Activated CD8-positive, alpha-beta memory T cell treated with anti-CD3 and anti-CD28 coated beads, Interleukin-2, amount 50 U/mL, for 24 hours (primary cell): ENCODE measurements at regions not wholly inside any gene's neighbourhood (a gene's known extent, or its start where the extent isn't known, plus 50 kb on each side); places are given as distances from the start of the nearest gene placed in this dataset.
"Not testable (repeated sequence)": the region's sequence is repeated elsewhere in the genome, so short reads cannot be mapped to it uniquely, and the experiment has no call there.

Source experiments
- DNase-seq: peaks from one replicate; pipeline ENCODE4 v3.0.0-alpha.2; 2020; ENCODE audit errors: extremely low read depth

DNA sequence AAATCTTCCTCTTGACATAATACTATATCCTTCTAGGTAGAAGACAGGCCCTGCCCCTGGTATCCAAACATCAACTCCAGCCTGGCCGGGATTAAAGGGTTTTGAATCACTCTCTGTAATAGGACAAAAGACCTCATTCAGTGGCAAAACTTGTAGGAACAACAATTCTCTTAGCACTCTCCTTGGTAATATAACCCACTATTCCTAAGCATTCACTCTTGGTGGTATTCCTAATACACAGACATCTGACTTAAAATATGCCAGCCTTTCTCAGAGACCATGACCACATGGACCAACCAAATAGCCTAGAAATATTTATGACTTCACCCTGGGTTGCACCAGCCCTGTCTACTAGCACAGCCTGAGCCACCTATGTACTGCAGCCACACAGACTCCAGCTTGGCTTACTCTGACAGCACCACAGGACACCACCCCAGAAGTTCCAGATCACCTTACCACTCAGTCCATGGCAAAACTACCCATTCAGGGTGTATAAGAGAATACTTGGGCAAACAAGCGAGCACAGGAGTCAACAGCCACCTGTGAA is 244.9 kb upstream of the NEBL start:
- no peak for DNase-seq

DNA sequence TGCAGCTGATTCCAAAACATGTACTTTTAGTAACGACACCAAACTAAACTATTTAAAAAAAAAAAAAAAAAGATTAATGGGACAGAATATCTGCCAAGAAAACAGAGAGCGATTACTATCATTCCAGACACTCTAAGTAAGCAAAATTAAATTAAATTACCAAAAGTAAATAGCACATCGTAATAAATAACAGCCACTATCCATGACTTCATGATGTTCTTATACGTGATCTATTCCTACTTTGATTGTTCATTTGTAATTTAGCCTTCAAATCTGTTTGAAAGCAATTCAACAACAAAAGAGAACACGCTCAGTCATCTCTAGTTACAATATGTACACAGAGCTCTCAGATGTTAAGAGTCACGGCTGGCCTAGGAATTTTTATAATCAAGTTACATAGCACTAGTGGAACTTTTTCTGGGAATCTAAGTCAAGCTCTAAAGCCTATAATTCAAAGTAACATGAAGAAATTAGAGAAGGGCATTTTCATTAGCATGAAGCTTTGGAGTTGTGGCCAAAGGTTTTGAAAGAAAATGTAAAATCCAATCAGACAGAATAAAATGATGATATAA is 241.7 kb upstream of the NEBL start:
- no peak for DNase-seq

DNA sequence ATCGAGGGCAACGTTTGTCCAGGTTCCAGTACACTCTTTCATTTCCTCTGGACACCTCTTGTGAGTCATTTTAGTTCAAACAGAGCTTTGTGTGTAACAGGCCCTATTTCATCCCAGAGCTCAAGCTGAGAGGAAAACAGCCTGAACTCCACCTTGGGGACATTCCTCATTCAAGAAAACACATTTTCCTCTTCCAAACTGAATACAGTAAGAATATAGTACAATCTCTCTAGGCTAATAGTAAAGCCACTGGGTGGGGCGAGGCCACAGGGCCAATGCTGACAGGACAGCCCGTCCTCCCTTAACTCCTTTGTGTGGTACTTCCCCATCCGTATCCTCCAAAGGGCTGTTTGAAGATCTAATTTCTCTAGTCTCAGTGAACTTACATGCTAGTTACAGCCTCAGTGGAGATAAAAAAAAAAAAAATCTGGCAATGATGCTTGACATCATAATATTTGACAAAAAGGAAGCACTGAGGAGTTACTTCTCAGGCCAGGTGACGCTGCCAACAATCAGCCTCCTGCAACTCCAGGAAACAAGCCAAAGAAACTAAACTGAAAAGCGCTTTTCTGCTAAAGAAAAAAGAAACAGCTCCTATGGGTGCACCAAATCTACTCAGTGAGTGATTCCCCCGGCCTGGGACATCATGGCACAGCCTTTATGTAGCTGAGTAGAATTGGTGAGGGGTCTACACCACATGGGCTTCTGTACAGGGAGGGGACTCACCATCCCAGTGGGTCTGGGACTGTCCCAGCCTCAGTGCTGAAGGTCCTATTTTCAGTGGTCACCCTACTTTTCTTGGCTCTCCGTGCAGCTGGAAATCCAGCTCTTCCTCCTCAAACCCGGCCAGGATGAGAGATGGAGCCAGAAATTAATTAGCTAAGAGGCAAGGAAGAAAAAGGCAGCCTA is 238.2 kb upstream of the NEBL start:
- DNase-seq: no peak

DNA sequence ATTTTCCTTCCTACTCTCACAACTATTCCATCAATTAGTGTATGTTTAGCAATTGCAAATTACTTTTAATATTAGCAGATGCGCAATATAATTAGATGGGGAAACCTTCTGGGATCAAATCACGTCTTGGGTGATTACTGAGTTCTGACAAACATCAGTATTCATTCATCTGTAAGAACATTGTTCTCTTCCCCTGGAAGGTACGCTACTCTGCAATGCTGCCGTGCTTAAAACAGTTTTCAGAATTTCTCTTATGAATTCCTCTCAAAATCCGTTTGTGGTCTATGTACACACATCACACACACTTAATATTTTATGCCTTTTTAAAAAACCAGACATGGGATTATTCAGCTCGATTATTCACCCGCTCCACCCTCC is 237.5 kb upstream of the NEBL start:
- no peak for DNase-seq

DNA sequence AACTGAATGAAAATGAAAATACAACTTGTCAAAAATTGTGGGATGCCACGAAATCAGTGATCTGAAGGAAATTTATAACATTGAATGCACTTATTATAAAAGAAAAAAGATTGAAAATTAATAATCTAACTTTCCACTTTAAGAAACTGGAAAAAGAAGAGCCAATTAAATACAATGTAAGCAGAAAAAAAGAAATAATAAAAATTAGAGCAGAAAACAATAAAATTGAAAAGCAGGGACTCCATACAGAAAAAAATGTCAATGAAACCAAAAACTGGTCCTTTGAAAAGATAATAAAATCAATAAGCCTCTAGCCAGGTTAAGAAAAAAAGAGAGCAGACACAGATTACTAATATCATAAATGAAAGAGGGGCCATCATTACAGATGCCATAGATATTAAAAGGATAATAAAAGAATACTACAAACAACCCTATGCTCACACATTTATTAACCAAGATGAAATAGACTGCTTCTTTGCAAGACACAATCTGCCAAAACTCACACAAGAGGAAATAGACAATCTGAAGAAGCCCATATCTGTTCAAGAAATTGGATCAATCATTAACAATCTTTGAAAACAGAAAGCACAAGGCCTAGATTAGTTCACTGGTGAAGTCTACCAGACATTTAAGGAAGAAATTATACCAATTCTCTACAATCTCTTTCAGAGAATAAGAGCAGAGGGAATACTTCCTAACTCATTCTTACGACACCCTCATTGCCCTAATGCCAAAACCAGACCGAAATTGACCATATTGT is 233.8 kb upstream of the NEBL start:
- DNase-seq: no peak

DNA sequence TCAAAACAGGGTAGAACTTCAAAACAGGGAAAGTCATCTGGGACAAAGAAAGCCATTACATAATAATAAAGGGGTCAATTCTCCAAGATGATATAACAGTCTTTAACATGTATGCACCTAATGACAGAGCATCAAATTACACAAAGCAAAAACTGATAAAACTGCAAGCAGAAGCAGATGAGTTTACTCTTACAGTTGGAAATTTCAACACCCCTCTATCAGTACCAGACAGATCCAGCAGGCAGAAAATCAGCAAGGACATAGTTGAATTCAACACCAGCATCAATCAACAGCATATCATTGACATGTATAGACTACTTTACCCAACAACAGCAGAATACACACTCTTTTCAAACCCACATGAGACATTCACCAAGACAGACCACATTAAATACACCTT is 233.0 kb upstream of the NEBL start:
- DNase-seq: no peak

DNA sequence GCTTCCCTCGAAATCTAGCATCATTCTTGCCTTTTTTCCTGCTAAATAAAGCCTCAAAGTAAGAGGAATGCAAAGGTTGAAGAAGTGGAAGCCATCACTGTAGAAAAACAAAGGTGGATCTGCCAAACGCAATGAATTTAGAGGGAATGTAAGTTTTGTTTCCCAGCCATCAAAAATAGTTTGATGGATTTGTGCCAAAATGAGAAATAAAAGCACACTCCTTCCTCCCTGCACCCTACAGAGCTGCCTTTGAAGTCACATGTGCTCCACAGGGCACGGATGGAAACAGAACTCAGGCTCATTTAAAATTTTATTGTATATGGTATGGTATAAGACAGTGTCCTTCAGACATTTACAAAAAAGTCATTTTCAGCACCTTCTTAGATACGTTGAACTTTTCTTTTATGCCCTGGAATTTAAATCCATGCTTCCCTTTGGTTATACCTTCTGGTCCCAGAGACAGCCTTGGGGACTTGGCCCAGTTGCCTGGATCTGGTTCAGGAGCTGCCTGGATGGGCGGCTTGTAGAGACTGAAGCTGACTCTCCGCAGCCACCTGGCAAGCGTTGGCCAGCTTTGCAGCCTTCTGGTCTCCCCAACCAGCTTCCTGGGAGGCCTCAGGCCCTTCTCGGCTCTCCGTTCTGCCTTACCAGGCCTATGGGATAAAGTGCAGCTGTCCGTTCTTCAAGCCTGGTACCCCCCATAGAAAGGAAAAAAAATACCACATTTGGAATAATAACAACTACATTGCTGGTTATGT is 228.5 kb upstream of the NEBL start:
- no peak for DNase-seq

DNA sequence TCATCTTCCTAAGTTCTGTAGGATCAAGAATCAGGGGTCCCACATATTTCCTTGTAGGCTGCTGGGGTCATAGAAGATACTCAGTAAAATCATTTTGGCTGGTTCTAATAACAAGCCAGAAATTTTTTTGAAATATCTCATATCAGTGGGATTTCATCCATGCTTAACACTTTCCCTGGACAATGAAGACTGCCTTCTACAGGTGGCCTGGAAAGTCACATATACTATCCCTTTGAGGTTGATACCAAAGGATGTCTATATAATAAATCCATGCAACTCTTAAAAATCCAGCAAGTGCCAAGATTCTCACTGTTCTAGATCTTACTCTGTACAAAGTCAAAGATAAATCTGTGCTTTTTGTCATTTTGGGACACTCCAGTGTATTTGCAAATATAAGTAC is 225.8 kb upstream of the NEBL start:
- DNase-seq: no peak

DNA sequence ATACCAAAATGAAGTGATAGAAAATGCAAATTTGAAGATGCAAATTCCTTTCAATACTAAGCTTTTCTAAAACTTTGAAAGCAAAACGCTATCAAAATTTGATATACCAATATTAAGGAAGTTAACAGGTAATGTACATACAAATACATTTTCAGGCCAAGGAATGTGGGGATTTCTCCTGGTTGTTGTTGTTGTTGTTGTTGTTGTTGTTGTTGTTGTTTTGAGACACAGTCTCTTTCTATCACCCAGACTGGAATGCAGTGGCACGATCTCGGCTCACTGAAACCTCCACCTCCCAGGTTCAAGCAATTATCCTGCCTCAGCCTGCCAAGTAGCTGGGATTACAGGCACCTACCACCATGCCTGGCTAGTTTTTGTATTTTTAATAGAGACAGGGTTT is 224.7 kb upstream of the NEBL start:
- DNase-seq: not testable (repeated sequence)

DNA sequence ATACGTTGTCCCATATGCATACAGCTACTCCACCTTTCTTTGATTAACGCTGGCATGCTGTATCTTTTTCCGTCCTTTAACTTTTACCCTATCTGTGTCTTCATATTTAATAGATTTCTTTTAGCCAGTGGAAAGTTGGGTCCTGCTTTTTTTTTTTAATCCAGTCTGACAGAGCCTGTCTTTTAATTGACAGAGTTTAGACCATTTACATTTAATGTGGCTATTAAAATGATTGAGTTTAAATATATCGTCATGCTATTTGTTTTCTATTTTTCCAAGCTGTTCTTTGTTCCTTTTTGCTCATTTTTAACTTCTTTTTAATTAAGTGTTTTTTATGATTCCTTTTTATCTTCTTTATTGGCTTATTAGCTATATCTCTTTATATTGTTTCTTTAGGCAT is 217.6 kb upstream of the NEBL start:
- DNase-seq: no peak

DNA sequence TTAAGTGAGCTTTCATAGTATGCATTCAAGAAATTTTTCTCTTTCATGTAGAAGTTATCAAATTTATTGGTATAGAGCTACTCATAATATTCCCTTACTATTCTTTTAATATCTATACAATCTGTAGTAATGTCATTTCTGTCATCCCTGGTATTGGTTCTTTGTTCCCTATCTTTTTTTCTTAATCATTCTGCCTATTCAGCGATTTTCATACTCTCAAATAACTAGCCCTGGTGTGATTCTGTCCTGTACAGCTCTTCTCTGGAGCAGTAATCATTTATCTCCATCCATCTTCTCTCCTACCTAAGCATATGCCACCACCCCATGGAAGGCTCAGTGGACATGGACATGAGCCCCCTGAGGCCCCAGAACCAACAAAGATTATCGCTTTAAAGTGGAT is 213.2 kb upstream of the NEBL start:
- DNase-seq: no peak

DNA sequence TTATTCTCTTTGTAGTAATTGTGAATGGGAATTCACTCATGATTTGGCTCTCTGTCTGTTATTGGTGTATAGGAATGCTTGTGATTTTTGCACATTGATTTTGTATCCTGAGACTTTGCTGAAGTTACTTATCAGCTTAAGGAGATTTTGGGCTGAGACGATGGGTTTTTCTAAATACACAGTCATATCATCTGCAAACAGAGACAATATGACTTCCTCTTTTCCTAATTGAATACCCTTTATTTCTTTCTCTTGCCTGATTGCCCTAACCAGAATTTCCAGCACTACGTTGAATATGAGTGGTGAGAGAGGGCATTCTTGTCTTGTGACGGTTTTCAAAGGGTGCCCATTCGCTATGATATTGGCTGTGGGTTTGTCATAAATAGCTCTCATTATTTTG is 209.8 kb upstream of the NEBL start:
- DNase-seq: not testable (repeated sequence)

DNA sequence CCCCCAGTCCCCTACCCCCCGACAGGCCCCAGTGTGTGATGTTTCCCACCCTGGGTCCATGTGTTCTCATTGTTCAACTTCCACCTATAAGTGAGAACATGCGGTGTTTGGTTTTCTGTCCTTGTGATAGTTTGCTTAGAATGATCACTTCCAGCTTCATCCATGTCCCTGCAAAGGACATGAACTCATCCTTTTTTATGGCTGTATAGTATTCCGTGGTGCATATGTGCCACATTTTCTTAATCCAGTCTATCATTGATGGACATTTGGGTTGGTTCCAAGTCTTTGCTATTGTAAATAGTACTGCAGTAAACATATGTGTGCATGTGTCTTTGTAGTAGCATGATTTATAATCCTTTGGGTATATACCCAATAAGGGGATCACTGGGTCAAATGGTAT is 208.2 kb upstream of the NEBL start:
- not testable (repeated sequence) for DNase-seq

DNA sequence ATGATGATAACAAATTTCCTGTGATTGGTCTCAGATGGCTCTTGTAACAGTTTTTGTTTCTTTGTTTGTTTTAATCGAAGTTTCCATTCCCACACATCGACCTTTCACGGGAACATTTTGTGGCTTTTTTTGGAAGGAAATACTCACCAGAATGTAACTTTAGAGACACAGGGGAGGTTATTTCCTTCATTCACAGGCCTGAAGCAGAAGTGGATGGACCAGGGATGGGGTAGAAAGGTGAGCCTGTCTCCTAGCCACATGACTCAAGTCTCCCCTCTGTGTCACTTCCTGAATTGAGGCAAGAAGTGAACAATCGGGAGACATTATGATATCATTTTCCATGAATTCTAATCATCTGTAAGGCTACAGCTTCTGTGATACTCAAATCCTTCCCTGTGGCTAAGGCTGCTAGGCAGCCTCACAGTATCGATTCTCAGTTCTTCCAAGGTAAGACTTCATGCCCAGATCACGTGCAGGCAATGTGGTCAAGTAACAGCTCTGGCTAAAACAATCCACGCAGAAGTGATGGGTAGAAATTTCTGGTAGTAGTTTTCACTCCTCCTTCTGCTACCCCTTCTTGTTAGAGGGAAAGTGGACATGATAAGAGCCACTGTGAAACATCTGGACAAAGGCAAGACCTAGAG is 203.9 kb upstream of the NEBL start:
- no peak for DNase-seq

DNA sequence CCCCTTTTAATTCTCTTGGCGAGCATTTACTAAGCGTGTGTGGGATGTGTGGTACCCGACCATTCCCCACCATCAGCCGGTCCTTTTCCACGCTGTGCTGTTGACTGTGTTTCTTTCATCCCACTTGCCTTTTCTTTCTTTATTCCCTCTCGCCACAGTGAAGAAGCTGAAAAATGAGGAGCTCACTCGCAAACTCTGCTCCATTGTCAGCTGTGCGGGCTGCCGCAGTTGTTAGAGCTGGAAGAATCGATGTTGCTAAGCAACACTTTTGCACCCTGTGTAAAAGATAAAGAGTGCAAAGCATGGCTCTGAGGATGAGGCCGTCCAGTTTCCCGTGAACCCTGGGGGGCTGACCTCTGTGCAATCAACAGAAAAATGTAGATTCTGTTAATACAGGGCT is 203.1 kb upstream of the NEBL start:
- no peak for DNase-seq

DNA sequence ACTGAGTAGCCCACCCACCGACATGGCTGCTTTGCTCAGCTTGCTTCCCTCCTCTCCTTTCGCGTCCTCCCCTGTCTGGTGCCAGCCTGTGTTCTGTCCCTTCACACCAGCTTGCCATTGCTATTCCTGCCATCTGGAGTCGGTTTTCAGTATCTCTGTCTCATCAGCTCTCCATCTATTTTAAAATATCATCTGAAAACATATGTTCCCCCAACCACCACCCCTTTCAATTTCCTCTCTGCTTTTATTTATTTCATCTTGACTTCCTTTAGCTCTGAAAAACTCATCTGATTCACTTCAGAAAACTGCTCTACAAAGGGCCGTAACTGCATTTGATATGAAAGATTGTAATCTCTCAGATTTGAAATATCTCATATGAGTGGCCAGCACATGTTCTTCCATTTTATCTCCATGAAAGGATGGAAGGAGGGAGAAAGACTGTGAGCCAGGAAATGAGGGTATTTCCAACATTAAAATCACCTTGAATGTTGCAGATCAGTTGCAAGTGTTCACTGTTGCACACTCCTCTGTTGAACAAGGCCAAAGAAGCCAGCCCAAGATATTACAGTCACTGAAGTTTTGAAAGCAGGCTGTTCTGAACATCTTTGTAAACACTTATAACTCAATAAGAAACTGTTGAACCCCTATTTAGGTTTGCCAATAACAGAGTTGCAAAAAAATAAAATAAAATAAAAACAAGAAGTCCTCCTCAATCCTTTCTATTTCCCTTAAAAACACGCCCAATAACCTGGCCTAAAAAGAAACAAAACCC is 202.4 kb upstream of the NEBL start:
- no peak for DNase-seq

DNA sequence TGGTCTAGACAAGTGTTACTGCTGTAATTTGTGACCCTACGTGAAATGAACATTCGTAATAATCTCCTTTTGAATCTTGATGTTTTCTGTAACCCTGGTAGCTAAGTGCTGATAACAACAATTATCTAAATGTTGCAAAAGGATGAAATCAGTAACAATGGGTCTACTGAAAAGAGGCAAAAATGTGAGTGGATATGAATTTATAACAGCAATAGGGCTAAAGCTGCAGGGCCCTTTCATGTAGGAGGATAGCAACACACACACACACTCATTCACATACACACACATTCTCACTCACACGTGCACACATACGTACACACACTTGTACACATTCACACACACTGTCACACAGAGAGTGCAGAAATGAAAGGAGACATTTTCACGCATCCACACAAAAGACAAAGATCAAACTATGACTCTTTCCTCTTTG is 200.8 kb upstream of the NEBL start:
- DNase-seq: no peak

DNA sequence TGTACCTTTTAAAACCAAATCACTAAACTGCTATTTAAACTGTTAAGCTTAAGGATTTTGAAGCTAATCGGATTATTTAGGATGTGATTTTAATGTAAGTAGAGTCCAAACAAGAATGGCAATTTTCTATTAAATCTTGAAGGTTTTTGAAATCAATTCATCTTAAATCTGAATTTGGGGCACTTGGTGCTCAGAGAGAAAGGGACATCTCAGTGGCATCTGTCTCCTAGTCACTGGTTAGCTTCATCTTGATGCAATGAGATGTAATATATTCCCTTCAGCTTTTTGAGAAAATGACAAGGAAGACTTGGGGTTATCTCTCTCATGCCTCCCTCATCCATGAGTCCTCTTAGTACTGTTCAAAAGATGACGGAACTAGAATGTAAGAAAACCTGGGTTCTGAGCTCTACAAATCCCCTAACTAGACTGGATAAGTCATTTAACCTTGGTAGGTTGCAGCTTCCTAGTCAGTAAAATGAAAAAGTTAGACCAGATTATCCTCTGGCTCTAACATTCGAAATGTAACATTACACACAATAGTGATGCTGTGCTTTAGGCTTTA is 198.5 kb upstream of the NEBL start:
- DNase-seq: no peak

DNA sequence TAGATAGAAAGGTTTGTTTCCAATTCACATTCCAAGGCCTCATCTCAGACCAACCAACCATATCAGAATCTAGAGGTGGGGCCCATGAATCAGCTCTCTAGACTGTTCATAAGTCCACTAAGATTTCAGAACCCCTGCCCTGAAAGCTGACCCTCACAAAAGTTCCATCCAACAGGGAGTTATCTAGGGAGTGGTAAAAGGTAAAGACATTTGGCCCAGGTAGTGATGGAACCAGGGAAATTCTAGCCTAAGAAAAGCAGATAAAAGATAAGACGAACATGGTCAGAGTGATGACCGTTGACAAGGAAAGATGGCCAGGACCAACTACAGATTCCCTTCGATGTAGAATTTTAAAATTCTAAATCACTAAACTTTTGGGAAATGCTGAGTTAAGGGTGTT is 198.0 kb upstream of the NEBL start:
- no peak for DNase-seq
